IPS DF 6.9 (cell line): ENCODE measurements at regions not wholly inside any gene's neighbourhood (a gene's known extent, or its start where the extent isn't known, plus 50 kb on each side); places are given as distances from the start of the nearest gene placed in this dataset.

Experiments
- DNase-seq: peaks from one replicate; pipeline ENCODE4 v3.0.0-alpha.2; 2013; ENCODE audit warnings: low read depth, low spot score
- H3K27ac ChIP-seq: one replicate; pipeline ENCODE4 v1.5.1; 2013; ENCODE audit warnings: low read length, control low read depth
- H3K27me3 ChIP-seq: 2 replicates; pipeline ENCODE4 v1.6.1; 2013; ENCODE audit warnings: mild to moderate bottlenecking, low read length; ENCODE audit not compliant: control insufficient read depth, insufficient read depth
- H3K36me3 ChIP-seq: 2 replicates; pipeline ENCODE4 v1.6.1; 2013; ENCODE audit warnings: low read length; ENCODE audit not compliant: control insufficient read depth, insufficient read depth
- H3K4me1 ChIP-seq: 2 replicates; pipeline ENCODE4 v1.6.1; 2013; ENCODE audit warnings: low read length; ENCODE audit not compliant: control insufficient read depth, insufficient read depth
- H3K4me3 ChIP-seq: 2 replicates; pipeline ENCODE4 v1.5.1; 2013; ENCODE audit warnings: mild to moderate bottlenecking, low read length
- H3K9me3 ChIP-seq: 2 replicates; pipeline ENCODE4 v1.6.1; 2013; ENCODE audit warnings: low read length, inconsistent platforms; ENCODE audit not compliant: control insufficient read depth, insufficient read depth
- WGBS: extraction: QIAGEN DNeasy Blood & Tissue Kit; methylation state at CpG from one replicate; pipeline ENCODE4 v1.1.7; 2013; ENCODE audit warnings: mixed read lengths, missing lambda C conversion rate; ENCODE audit not compliant: insufficient read length, insufficient coverage; 5-methylcytosine and 5-hydroxymethylcytosine counted together

DNA sequence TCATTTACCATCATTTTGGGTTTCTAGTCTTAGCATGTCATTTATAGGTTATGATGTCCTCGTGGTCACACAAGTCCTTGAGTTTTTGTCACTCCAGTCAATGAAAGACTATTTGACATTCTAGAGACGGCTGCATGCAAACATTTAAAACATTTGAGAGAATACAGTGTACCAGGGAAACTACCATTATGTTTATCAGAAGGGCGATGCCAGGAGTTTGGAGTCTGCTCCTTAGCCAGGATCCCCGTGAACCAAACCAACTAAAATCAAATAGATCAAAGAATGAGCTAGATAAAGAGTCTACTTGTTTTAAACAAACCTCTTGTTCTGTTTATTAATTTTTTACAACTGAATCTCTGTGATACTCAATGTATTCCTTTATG lies 122.6 kb downstream of the OLIG3 start:
- Histone ChIP-seq H3K9me3 (no peaks in the 10 kb centered on the region), H3K27ac (no peak overlapping the region), H3K36me3 (no peaks in the 10 kb centered on the region), H3K4me1 (peaks cover 2% of the 10 kb centered on the region; the same call in 1 of the 2 replicates), H3K27me3 (no peaks in the 10 kb centered on the region), H3K4me3 (no peak overlapping the region)
- DNase-seq = no peak
- WGBS = no CpG with 5 or more reads among the region's 4 CpGs

- no peaks in the 10 kb centered on the region for H3K9me3 ChIP-seq
- H3K27me3 ChIP-seq = no peaks in the 10 kb centered on the region
- WGBS = no CpG with 5 or more reads among the region's 2 CpGs
- no peak overlapping the region for H3K4me3 ChIP-seq
- peak; percentile 22 for DNase-seq
- H3K27ac ChIP-seq = no peak overlapping the region
- peaks cover 2% of the 10 kb centered on the region; the same call in 1 of the 2 replicates for H3K4me1 ChIP-seq
- no peaks in the 10 kb centered on the region for H3K36me3 ChIP-seq
These were observed 123.1 kb downstream of the OLIG3 start for GRCh38 chr6:137370871-137371633.

DNA sequence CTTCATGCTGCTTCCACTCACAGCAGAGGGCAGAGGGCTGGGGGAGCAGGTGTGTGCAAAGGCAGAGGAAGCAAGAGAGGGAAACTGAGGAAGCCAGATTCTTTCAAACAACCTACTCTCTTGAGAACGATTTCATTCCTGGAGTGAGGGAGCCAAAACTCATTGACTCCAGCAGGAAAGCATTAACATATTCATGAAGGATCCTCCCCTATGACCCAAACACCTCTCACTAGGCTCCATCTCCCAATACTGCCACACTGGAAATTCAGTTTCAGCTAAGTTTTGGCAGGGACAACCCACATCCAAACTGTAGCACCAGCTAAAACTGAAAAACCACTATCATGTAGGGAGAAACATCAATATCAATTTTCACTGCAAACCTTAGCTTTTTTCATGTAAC lies 125.1 kb downstream of the OLIG3 start:
- no peaks in the 10 kb centered on the region for H3K9me3 ChIP-seq
- H3K36me3 ChIP-seq = no peaks in the 10 kb centered on the region
- DNase-seq = no peak
- H3K4me1 ChIP-seq = peaks cover 2% of the 10 kb centered on the region; the same call in 1 of the 2 replicates
- no CpG with 5 or more reads among the region's 1 CpG for WGBS
- H3K27me3 ChIP-seq = no peaks in the 10 kb centered on the region
- H3K27ac ChIP-seq = no peak overlapping the region
- no peak overlapping the region for H3K4me3 ChIP-seq

DNA sequence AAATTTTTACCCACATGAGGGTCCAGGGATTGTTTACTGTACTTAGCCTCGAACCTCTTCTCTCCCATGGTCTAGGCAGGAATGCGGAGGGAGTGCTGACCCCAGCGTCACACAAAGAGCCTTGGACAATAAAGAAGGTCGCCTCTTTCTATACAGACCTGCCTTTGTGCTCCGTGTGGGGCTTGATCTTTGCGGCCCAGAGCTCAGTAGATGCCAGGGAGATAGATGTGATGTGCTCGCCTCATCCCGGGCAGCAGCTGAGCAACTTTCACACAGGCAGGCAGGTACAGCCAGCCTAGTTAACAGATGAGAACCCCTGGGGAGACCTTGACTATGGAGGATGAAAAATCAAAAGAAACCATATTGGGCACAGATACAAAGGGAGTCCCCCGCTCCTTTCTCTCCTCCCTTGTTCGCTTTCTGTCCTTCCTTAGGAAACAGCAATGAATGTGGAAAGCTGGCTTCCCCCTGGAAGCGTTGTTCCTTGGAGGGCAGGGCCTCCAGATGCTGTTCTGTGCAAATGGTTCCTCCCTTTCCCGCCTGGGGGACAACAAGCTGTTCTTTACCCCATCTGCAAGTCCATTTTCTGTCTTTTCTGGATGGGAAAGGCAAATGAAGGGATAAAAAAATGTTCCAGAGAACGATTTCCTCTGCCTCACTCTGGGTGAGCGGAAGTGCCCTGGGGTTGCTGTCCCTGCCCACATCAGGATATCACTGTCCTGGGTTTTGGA lies 128.3 kb downstream of the OLIG3 start:
- DNase-seq = no peak
- Histone ChIP-seq H3K36me3 (no peaks in the 10 kb centered on the region), H3K27ac (no peak overlapping the region), H3K4me1 (peaks cover 2% of the 10 kb centered on the region), H3K9me3 (no peaks in the 10 kb centered on the region), H3K4me3 (no peak overlapping the region), H3K27me3 (no peaks in the 10 kb centered on the region)
- WGBS = no CpG with 5 or more reads among the region's 14 CpGs

GRCh38 chr6:137363805-137364138 lies 130.4 kb downstream of the OLIG3 start:
- no peaks in the 10 kb centered on the region for H3K27me3 ChIP-seq
- no peak overlapping the region for H3K27ac ChIP-seq
- no peaks in the 10 kb centered on the region for H3K9me3 ChIP-seq
- no CpG with 5 or more reads among the region's 5 CpGs for WGBS
- H3K36me3 ChIP-seq = no peaks in the 10 kb centered on the region
- H3K4me3 ChIP-seq = no peak overlapping the region
- DNase-seq = no peak
- no peaks in the 10 kb centered on the region; the same call in 1 of the 2 replicates for H3K4me1 ChIP-seq

DNA sequence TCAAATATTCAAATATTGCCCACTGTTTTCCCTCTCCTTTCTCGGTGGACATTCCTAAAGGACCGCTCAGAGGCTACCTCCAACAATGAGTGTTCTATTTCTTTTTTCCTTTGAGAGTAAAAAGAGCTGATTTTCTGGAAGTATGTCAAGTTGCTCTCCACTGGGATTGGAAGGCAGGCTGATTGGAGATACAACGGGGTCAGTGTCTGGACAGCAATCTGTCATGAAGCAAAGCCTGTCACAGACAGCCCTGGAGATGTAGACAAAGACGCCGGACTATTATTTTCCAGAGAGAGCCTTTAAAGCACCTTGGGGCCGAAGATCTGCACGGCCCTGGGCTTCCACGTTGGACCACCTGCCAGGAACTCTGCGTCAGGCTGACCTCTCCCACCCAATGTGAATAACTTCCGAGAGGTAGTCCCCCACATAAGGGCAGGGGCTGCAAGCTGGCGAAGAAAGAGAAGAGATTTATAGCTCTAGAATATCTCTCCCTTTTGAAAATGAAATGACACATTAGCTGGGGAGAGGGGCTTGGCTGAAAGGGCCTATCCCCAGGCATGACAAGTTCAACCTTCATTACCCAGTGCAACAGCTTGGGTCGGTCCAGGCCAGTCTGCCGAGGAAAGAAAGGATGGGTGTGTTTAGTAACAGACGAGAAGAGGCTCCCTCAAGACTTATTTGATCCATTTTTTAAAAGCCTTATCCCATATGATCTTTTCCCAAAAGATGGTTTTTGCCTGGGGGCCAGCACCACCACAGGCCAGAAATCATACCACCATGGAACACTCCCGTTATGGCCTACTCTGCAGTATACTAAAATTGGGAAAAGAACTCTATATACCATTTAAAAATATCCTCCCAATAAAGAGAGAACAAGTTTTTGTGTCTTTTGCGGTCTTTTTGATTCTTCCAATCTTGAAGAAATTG lies 131.1 kb downstream of the OLIG3 start:
- no CpG with 5 or more reads among the region's 16 CpGs for WGBS
- no peaks in the 10 kb centered on the region; the same call in 1 of the 2 replicates for H3K4me1 ChIP-seq
- no peaks in the 10 kb centered on the region for H3K9me3 ChIP-seq
- H3K27me3 ChIP-seq = no peaks in the 10 kb centered on the region
- H3K27ac ChIP-seq = no peak overlapping the region
- no peak for DNase-seq
- no peak overlapping the region for H3K4me3 ChIP-seq
- no peaks in the 10 kb centered on the region for H3K36me3 ChIP-seq

DNA sequence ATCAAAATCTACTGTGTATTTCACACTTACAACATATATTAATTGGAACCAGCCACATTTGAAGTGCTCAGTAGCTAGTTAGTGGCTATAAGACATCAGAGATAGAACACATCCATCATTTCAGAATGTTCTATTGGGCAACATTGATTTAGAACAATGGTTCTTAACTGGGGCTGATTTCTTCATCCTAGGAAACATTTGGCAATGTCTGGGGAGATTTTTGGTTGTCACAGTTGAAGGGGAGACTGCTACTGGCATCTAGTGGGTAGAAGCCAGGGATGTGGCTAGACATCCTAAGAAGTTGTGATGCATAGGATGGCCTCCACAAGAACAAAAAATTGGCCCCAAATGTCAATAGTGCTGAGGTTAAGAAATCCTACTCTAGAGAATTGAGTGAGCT lies 132.5 kb downstream of the OLIG3 start:
- no peaks in the 10 kb centered on the region for H3K27me3 ChIP-seq
- no peak for DNase-seq

DNA sequence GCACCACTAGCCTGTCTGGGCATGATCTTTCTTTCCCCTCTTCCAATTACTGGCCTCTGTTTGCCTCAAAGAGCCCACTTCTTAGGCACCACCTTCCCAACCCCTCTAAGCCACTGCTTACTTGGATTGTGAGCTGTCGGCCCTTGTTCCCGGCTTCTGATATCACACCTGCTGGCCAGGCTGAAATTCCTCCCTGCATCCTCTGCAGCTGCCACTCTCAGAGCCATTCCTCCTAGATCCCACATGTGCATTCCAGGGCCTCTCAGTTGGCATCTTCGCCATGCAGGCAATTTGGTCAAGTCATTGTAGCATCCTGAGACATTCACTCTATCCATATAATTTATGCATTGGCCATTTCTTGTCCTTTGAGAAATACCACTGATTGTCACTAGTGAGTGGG lies 135.9 kb downstream of the OLIG3 start:
- no peaks in the 10 kb centered on the region for H3K36me3 ChIP-seq
- H3K27me3 ChIP-seq = no peaks in the 10 kb centered on the region
- no peak for DNase-seq
- H3K4me1 ChIP-seq = no peaks in the 10 kb centered on the region; the same call in 1 of the 2 replicates
- no peaks in the 10 kb centered on the region for H3K9me3 ChIP-seq
- H3K27ac ChIP-seq = no peak overlapping the region
- no CpG with 5 or more reads among the region's 3 CpGs for WGBS
- no peak overlapping the region for H3K4me3 ChIP-seq

More for the DNA sequence above, 132.5 kb downstream of the OLIG3 start:
- Histone ChIP-seq H3K4me3 (no peak overlapping the region), H3K27ac (no peak overlapping the region), H3K36me3 (no peaks in the 10 kb centered on the region), H3K9me3 (no peaks in the 10 kb centered on the region), H3K4me1 (no peaks in the 10 kb centered on the region; the same call in 1 of the 2 replicates)

DNA sequence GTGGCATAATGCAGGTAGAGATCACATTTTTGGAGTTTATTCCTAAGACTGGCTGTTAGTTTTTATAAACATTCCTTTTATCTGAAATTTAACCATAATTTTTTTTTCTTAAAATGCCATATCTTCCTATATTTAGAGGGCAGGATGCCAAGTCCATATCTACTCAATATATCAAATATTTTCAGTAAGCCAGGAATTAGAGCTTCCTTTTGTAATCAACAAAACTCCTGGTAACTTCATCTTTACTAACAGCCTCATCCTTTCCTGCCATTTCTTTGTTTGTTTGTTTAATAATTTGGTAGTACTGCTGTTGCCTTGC lies 136.3 kb downstream of the OLIG3 start:
- no peaks in the 10 kb centered on the region; the same call in 1 of the 2 replicates for H3K4me1 ChIP-seq
- no peaks in the 10 kb centered on the region for H3K9me3 ChIP-seq
- DNase-seq = no peak
- H3K27ac ChIP-seq = no peak overlapping the region
- no peaks in the 10 kb centered on the region for H3K27me3 ChIP-seq
- H3K36me3 ChIP-seq = no peaks in the 10 kb centered on the region
- no peak overlapping the region for H3K4me3 ChIP-seq

- H3K27me3 ChIP-seq = no peaks in the 10 kb centered on the region
- WGBS = no CpG with 5 or more reads among the region's 14 CpGs
- H3K4me3 ChIP-seq = no peak overlapping the region
- H3K27ac ChIP-seq = no peak overlapping the region
- H3K36me3 ChIP-seq = no peaks in the 10 kb centered on the region
- no peaks in the 10 kb centered on the region for H3K4me1 ChIP-seq
- H3K9me3 ChIP-seq = no peaks in the 10 kb centered on the region
- no peak for DNase-seq
These were observed 136.8 kb downstream of the OLIG3 start for GRCh38 chr6:137357263-137357947.
